HCT116 (cell line): ENCODE measurements at regions not wholly inside any gene's neighbourhood (a gene's known extent, or its start where the extent isn't known, plus 50 kb on each side); places are given as distances from the start of the nearest gene placed in this dataset.

Experiments
- ATAC-seq: fragments of 200-7000 bp; cut with Tn5 transposase; 2 replicates; pipeline ENCODE4 v1.9.1; 2020; ENCODE audit warnings: mild to moderate bottlenecking, moderate library complexity
- BruUV-seq: library from RNA; stranded (reverse); fragments of 400-500 nt; replicated peaks from 2 replicates; lab custom pipeline; 2021; lab: Mats Ljungman, UMichigan
- CTCF ChIA-PET: fragments of 300-600 bp; sonication (Branson Sonifier 250); formaldehyde crosslinking; loops from one replicate; lab custom pipeline; 2021; ENCODE audit warnings: antibody characterized with exemption; lab: Charles Lee
- POLR2A ChIA-PET: fragments of 300-600, 350-600 bp; sonication (Branson Sonifier 250); formaldehyde crosslinking; loops from one replicate; lab custom pipeline; 2021; ENCODE audit warnings: antibody characterized with exemption; lab: Charles Lee
- RAD21 ChIA-PET, 2 experiments: fragments of 300-600 bp; sonication (Branson Sonifier 250); formaldehyde crosslinking; loops; one replicate each; lab custom pipeline; 2023; ENCODE audit warnings: low total read pairs in 2 of 2; ENCODE audit not compliant: uncharacterized antibody in 2 of 2, unreplicated experiment in 2 of 2, low non-redundant PET in 1 of 2; lab: Charles Lee
- DNase-seq: peaks from one replicate; pipeline ENCODE4 v3.0.0-alpha.2; 2010; ENCODE audit warnings: low read depth, low spot score
- H2AFZ ChIP-seq: fragments of 200-600 bp; shearing (Covaris generic), sonication (generic); 2 replicates; pipeline ENCODE4 v1.6.1; 2017; ENCODE audit warnings: low read depth, mixed run types, mixed read lengths, antibody characterized with exemption, low read length; ENCODE audit not compliant: poor library complexity, severe bottlenecking
- H3K27ac ChIP-seq: 2 replicates; pipeline ENCODE4 v1.5.1; 2012; ENCODE audit warnings: low read depth, low read length
- H3K27me3 ChIP-seq: fragments of 200-600 bp; sonication (generic); 2 replicates; pipeline ENCODE4 v1.6.1; 2016; ENCODE audit warnings: mixed run types, low read length, mixed read lengths; ENCODE audit not compliant: insufficient read depth
- H3K36me3 ChIP-seq, 2 experiments: fragments of 200-500 bp in 1 of 2; fragments of 200-600 bp in 1 of 2; sonication (Bioruptor generic) in 1 of 2; sonication (generic) in 1 of 2; 2 replicates each; pipeline versions ENCODE4 v1.5.1 to v1.6.1; 2014 to 2016; ENCODE audit warnings: low read length in 2 of 2, inconsistent platforms in 1 of 2, mixed read lengths in 1 of 2, mixed run types in 1 of 2; ENCODE audit not compliant: insufficient read depth in 2 of 2, control insufficient read depth in 1 of 2
- H3K4me1 ChIP-seq, 2 experiments: fragments of 200-600 bp in 1 of 2; sonication (generic) in 1 of 2; 2 replicates each; pipeline versions ENCODE4 v1.5.1 to v1.6.1; 2012 to 2017; ENCODE audit warnings: low read length in 2 of 2, inconsistent platforms in 1 of 2, mild to moderate bottlenecking in 1 of 2, mixed read lengths in 1 of 2, mixed run types in 1 of 2, moderate library complexity in 1 of 2; ENCODE audit not compliant: insufficient read depth in 2 of 2, control insufficient read depth in 1 of 2
- H3K4me2 ChIP-seq: fragments of 200-600 bp; sonication (generic); 2 replicates; pipeline ENCODE4 v1.6.1; 2017; ENCODE audit warnings: mixed run types, low read length, mixed read lengths
- H3K4me3 ChIP-seq, 2 experiments: fragments of 200-600 bp in 1 of 2; sonication (generic) in 1 of 2; replicated peaks in 1 of 2; 2 replicates each; pipeline ENCODE4 v1.5.1; 2011 to 2016; ENCODE audit warnings: low read length in 2 of 2, control low read depth in 1 of 2, low read depth in 1 of 2, mild to moderate bottlenecking in 1 of 2, mixed read lengths in 1 of 2, mixed run types in 1 of 2
- H3K79me2 ChIP-seq: fragments of 200-600 bp; sonication (generic); 2 replicates; pipeline ENCODE4 v1.6.1; 2017; ENCODE audit warnings: mild to moderate bottlenecking, mixed run types, low read length, moderate library complexity, mixed read lengths; ENCODE audit not compliant: insufficient read depth
- H3K9ac ChIP-seq: fragments of 200-600 bp; sonication (generic); 2 replicates; pipeline ENCODE4 v1.6.1; 2016; ENCODE audit warnings: low read length, mixed read lengths
- H3K9me2 ChIP-seq: fragments of 200-600 bp; sonication (generic), shearing (Covaris generic); 2 replicates; pipeline ENCODE4 v1.6.1; 2017; ENCODE audit warnings: mixed run types, mild to moderate bottlenecking, moderate library complexity; ENCODE audit not compliant: insufficient read depth
- H3K9me3 ChIP-seq, 2 experiments: fragments of 200-500 bp in 1 of 2; fragments of 200-600 bp in 1 of 2; sonication (Bioruptor generic) in 1 of 2; sonication (generic) in 1 of 2; 2 replicates each; pipeline ENCODE4 v1.6.1; 2014 to 2017; ENCODE audit warnings: low read length in 2 of 2, mixed read lengths in 2 of 2, inconsistent platforms in 1 of 2, low read depth in 1 of 2, mild to moderate bottlenecking in 1 of 2, mixed run types in 1 of 2, moderate library complexity in 1 of 2; ENCODE audit not compliant: control insufficient read depth in 1 of 2, insufficient read depth in 1 of 2
- H4K20me1 ChIP-seq: fragments of 200-600 bp; sonication (generic), shearing (Covaris generic); 2 replicates; pipeline ENCODE4 v1.6.1; 2017; ENCODE audit warnings: mixed run types, mild to moderate bottlenecking, moderate library complexity; ENCODE audit not compliant: insufficient read depth
- CBX3 ChIP-seq: IDR thresholded peaks from 2 replicates; pipeline ENCODE4 v1.6.1; 2012; ENCODE audit warnings: low read depth
- CEBPB ChIP-seq: IDR thresholded peaks from 2 replicates; pipeline ENCODE4 v1.6.1; 2012; ENCODE audit warnings: low read depth
- CTCF ChIP-seq, 3 experiments: fragments of 200-600 bp in 1 of 3; sonication (generic) in 1 of 3; IDR thresholded peaks in 2 of 3; conservative IDR thresholded peaks in 1 of 3; 2 replicates each; pipeline ENCODE4 v1.5.1; 2012 to 2017; ENCODE audit warnings: low read depth in 2 of 3, low read length in 2 of 3, antibody characterized with exemption in 1 of 3, borderline replicate concordance in 1 of 3, control low read depth in 1 of 3, mild to moderate bottlenecking in 1 of 3, mixed read lengths in 1 of 3, mixed run types in 1 of 3, moderate library complexity in 1 of 3; ENCODE audit not compliant: insufficient read depth in 1 of 3
- EGR1 ChIP-seq: IDR thresholded peaks from 2 replicates; pipeline ENCODE4 v1.6.1; 2012; ENCODE audit warnings: low read depth
- ELF1 ChIP-seq: IDR thresholded peaks from 2 replicates; pipeline ENCODE4 v1.6.1; 2012; ENCODE audit warnings: low read depth, borderline replicate concordance
- EZH2 ChIP-seq: fragments of 200-600 bp; sonication (generic); IDR thresholded peaks from 2 replicates; pipeline ENCODE4 v1.6.1; 2017; ENCODE audit warnings: antibody characterized with exemption, mixed run types
- EZH2phosphoT487 ChIP-seq: fragments of 200-600 bp; IDR thresholded peaks from 2 replicates; pipeline ENCODE4 v1.6.1; 2018; ENCODE audit warnings: antibody characterized with exemption, borderline replicate concordance
- FOSL1 ChIP-seq: IDR thresholded peaks from 2 replicates; pipeline ENCODE4 v1.6.1; 2012; ENCODE audit warnings: low read depth
- POLR2A ChIP-seq: IDR thresholded peaks from 2 replicates; pipeline ENCODE4 v1.7.0; 2011; ENCODE audit warnings: borderline replicate concordance; ENCODE audit not compliant: insufficient read depth, insufficient read length; ENCODE audit errors: extremely low read depth
- POLR2AphosphoS5 ChIP-seq: IDR thresholded peaks from 2 replicates; pipeline ENCODE4 v1.6.1; 2011; ENCODE audit warnings: mild to moderate bottlenecking, low read depth, low read length, moderate library complexity
- RAD21 ChIP-seq: IDR thresholded peaks from 2 replicates; pipeline ENCODE4 v1.6.1; 2012; ENCODE audit warnings: low read depth, mild to moderate bottlenecking
- SIN3A ChIP-seq: IDR thresholded peaks from 2 replicates; pipeline ENCODE4 v1.6.1; 2012; ENCODE audit warnings: low read depth
- SP1 ChIP-seq: IDR thresholded peaks from 2 replicates; pipeline ENCODE4 v1.6.1; 2012; ENCODE audit warnings: low read depth
- SRF ChIP-seq: IDR thresholded peaks from 2 replicates; pipeline ENCODE4 v1.6.1; 2012; ENCODE audit warnings: low read depth
- TCF7L2 ChIP-seq: IDR thresholded peaks from 2 replicates; pipeline ENCODE4 v1.7.0; 2011; ENCODE audit warnings: borderline replicate concordance, inconsistent platforms; ENCODE audit not compliant: insufficient read depth, insufficient read length; ENCODE audit errors: extremely low read depth
- YY1 ChIP-seq: IDR thresholded peaks from 2 replicates; pipeline ENCODE4 v1.6.1; 2011; ENCODE audit warnings: low read length, low read depth, moderate library complexity, mild to moderate bottlenecking; ENCODE audit not compliant: insufficient replicate concordance; ENCODE audit errors: extremely low read depth
- ZBTB33 ChIP-seq: IDR thresholded peaks from 2 replicates; pipeline ENCODE4 v1.6.1; 2011; ENCODE audit warnings: mild to moderate bottlenecking, low read length, moderate library complexity; ENCODE audit not compliant: insufficient replicate concordance; ENCODE audit errors: extremely low read depth
- ZNF274 ChIP-seq: fragments of 200-500 bp; sonication (Bioruptor generic); IDR thresholded peaks from 2 replicates; pipeline ENCODE4 v1.6.1; 2014; ENCODE audit warnings: mild to moderate bottlenecking, low read depth, low read length, inconsistent platforms
- intact Hi-C: fragments of 100-400 bp; cut with micrococcal nuclease; formaldehyde crosslinking; loops from 2 replicates; pipeline ENCODE4 v1.10.0; 2022
- TF ChIP-seq, protein P1 (sequence below): IDR thresholded peaks from 2 replicates; pipeline ENCODE4 v1.6.1; 2012

GRCh38 chr7:153393666-153394065 is 634.1 kb downstream of the ACTR3B start (continued):
- TF ChIP-seq ZBTB33 (no peak), TCF7L2 (no peak), SP1 (no peak)

- DNase-seq (no peak), ATAC-seq (no peak)
- H4K20me1 ChIP-seq = no peaks in the 10 kb centered on the region
- no peak for TF ChIP-seq CBX3
- TF ChIP-seq CEBPB = no peak
- no peak for TF ChIP-seq RAD21
- TF ChIP-seq YY1 = no peak
- no peak for TF ChIP-seq SIN3A
- no peak for TF ChIP-seq ELF1
- TF ChIP-seq CTCF (IDR thresholded peaks at IDR 0.05 in 2 of 3, conservative IDR thresholded peaks at IDR 0.05 in 1 of 3; ENCODE audit: borderline replicate concordance in 1 of 3, insufficient read depth in 1 of 3, low read depth in 2 of 3, low read length in 2 of 3) = no peak
- no peak for TF ChIP-seq ZNF274
- no peak for TF ChIP-seq FOSL1
- no peak for TF ChIP-seq TCF7L2
- TF ChIP-seq ZBTB33 = no peak
- TF ChIP-seq POLR2A = no peak
- TF ChIP-seq EGR1 = no peak
- no peak for TF ChIP-seq EZH2
- TF ChIP-seq POLR2AphosphoS5 = no peak
- no peak for TF ChIP-seq SRF
- TF ChIP-seq, protein P1, sequence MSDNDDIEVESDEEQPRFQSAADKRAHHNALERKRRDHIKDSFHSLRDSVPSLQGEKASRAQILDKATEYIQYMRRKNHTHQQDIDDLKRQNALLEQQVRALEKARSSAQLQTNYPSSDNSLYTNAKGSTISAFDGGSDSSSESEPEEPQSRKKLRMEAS = no peak
- TF ChIP-seq EZH2phosphoT487 = no peak
- TF ChIP-seq SP1 = no peak
- no TSS peak for BruUV-seq
- CTCF ChIA-PET = no interaction called here
- no peaks in the 10 kb centered on the region for H3K4me1 ChIP-seq
- intact Hi-C loops = no loop called here
- H3K9me3 ChIP-seq = peaks cover 5 to 6% of the 10 kb centered on the region in 2 experiments; a peak in 2 of 4 replicates
- no peaks in the 10 kb centered on the region for H3K27me3 ChIP-seq
- H3K4me3 ChIP-seq = no peak overlapping the region
- no peaks in the 10 kb centered on the region for H3K36me3 ChIP-seq
- no peak overlapping the region for H3K4me2 ChIP-seq
- no peaks in the 10 kb centered on the region for H3K9me2 ChIP-seq
- H3K27ac ChIP-seq = no peak overlapping the region
- H3K79me2 ChIP-seq = no peaks in the 10 kb centered on the region
- H3K9ac ChIP-seq = no peak overlapping the region
- RAD21 ChIA-PET = no interaction called here
- H2AFZ ChIP-seq = no peak overlapping the region
- POLR2A ChIA-PET = no interaction called here
Observed at GRCh38 chr7:153396475-153396874, 636.9 kb downstream of the ACTR3B start.
